HG03439 (cell line): ENCODE measurements at regions not wholly inside any gene's neighbourhood (a gene's known extent, or its start where the extent isn't known, plus 50 kb on each side); places are given as distances from the start of the nearest gene placed in this dataset.
A peak's percentile ranks its signal among the peaks of the same experiment; 100 is the strongest.
"Not testable (repeated sequence)": the region's sequence is repeated elsewhere in the genome, so short reads cannot be mapped to it uniquely, and the experiment has no call there.

Experiments
- ATAC-seq: cut with Tn5 transposase; IDR thresholded peaks from one replicate; pipeline ENCODE4 v1.9.1; 2021; ENCODE audit warnings: mild to moderate bottlenecking, moderate library complexity; ENCODE audit not compliant: unreplicated experiment

GRCh38 chr12:92406404-92407070, 260.9 kb upstream of the BTG1 start:
- not testable (repeated sequence) for ATAC-seq

- not testable (repeated sequence) for ATAC-seq
These were observed 260.2 kb upstream of the BTG1 start for GRCh38 chr12:92405801-92406251.

DNA sequence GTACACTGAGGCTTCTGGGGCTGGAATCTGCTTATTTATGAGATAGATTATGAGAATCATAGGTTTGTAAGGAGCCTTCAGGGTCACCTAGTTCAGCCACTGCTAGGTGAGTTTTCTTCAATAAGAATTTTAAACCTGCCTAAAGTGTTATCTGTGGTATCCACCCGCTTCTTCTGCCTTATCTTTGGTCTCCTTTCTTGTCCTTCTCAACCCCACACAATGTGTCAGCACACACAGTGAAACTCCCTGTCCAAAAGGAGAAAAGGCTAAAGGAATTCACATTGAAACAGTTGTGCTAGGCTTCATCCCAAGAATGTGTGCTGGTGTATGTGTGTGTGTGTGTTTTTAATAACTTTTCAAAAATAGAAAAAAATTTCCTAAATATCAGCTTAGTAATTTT, 259.3 kb upstream of the BTG1 start:
- no peak for ATAC-seq

DNA sequence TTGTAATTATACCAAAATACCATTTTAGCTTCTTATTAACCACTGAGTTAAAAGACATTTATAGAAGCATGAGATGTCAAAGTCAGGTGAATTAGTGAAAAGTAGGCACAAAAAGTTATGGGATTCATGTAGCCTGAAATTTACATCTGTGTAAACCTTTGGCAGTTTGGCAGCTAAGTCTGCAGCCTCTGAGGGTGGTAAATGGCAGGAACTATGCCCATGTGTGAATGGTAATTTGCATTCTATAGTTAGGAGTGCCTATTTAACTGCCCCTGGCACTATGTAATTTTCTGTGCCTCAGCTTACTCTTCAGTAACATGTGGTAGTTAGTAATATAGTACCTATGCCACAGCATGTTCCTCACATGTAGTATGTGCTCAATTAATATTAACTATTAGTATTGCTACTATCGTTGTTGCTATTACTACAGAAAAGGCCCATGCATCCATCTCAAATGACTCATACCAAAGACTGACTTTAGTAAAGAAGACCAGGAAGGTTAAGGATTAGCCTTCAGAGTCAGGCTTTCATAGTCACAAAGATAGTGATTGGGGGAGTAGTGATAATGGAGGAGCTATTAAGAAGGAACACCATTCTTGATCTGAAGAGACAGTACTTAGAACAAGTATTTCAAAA, 258.7 kb upstream of the BTG1 start:
- ATAC-seq: peak; percentile 5

- ATAC-seq: peak; percentile 90
These were observed 257.8 kb upstream of the BTG1 start for GRCh38 chr12:92403210-92404175.

DNA sequence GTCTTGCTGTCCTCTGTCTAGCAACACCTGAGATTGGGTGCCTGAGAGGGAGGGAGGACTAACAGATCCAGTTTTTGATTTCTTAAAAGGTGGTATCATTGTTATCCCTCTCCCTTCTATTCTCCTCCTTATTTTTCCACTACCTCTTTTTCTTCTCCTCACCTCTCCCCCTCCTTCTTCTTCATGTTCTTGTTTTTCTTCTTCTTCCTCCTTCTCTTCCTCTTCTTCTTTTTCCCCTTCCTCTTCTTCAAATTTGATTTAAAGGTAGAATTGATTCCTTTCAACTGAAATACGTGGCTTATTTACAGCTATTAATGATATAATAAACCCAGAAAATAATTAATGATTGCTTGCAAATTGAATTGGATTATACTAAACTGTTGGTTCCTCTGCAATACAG, 256.8 kb upstream of the BTG1 start:
- no peak for ATAC-seq

DNA sequence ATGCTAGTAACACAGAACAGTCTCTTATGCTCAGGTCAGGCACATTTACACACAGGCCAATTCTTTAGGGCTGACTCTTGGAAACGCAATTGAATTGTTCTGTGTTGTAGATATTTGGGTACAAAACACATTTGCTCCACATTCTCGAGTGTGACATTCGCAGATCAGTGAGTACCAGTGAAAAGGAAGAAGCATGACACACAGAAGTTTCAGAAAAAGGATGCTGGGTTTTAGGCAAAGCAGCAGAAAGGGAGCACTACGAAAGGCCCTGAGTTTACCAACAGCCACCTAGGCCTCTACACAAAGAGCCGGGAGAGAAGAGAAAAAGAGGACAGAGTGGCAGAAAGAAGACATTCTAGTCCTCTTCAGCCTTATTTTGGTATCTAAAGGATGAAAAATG, 254.4 kb upstream of the BTG1 start:
- ATAC-seq: no peak

GRCh38 chr12:92398565-92399309, 253.1 kb upstream of the BTG1 start:
- ATAC-seq: no peak

DNA sequence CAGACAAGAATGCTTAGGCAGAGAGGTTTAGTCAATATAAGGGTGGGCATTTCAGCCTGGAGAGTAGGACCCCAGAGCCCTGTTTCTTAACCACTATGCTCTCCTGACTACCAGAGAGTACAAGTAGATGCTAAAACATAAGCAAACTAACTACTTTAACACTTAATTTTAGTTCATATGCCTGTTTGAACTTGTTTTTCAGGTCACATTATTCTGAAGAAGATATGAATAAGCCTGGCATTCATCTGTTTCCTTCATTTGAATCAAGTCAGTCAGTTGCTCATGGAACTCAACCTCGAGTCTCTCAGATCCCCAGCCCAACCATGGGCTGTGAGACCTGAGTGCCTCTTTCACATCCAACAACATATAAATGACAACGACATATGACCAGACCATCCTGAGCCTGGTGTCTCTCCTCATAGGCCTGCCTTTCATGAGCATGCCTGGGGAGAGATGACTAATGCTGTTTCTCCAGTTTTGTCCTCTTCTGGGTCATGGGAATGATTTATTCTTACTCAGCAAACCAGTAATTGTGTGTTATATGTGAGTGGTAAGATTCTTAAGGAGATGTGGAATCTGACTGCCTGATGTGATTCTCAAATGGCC, 251.1 kb upstream of the BTG1 start:
- ATAC-seq: no peak

DNA sequence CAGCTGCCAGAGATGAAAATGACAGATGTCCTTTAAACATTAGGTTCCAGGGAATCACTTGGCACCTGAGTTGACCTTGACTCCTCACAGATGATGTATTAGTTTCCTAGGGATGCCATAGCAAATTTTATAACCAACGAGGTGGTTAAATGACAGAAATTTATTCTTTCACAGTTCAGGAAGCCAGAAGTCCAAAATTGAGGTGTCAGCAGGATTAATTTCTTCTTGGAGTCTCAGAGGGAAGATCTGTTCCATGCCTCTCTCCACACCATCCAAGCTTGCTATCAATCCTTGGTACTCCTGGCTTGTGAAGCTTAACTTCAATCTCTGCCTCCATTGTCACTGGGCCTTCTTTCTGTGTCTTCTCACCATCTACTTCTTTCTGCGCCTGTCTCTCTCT, 249.7 kb upstream of the BTG1 start:
- no peak for ATAC-seq

DNA sequence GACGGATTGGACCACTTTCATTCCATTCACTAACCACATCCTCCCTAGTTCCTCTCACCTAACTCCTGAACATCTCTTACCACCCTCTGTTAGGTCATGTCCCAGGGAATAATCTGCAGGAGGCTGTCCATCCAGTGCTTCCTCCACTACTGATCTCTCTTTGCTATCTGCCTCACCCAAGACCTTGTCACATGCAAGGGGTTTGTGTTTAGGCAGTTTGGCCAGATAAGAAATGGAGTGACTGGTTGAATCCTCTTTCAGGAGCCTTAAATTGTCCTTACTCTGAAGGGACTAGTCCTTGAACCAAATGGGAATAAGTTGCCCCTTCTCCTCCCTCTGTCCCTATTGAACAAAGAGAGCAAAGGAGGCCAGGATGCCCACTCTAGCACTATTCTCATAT, 249.2 kb upstream of the BTG1 start:
- ATAC-seq: no peak

DNA sequence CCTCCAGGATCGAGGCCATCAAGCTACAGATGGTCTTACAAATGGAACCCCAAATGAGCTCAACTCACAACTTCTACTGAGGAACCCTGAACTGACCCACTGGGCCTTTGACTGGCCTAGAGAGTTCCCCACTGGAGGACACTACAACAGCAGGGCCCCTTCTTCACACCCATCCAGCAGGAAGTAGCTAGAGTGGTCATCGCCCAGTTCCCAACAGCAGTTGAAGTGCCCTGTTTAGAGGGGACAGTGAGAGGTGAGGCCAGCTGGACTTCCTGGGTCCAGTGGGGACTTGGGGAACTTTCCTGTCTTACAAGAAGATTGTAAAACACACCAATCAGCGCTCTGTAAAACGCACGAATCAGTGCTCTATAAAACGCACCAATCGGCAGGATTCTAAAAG, 247.9 kb upstream of the BTG1 start:
- ATAC-seq: no peak

- not testable (repeated sequence) for ATAC-seq
These were observed 246.1 kb upstream of the BTG1 start for GRCh38 chr12:92391726-92392125.

DNA sequence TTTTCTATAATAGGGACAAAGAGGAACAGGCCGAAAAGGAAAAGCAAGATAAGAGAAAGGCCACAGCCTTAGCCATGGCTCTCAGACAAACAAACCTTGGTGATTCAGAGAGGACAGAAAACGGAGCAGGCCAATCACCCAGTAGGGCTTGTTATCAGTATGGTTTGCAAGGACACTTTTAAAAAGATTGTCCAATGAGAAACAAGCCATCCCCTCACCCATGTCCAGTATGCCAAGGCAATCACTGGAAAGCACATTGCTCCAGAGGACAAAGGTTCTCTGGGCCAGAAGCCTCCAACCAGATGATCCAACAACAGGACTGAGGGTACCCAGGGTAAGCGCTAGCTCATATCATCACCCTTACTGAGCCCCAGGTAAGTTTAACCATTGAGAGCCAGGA, 243.8 kb upstream of the BTG1 start:
- ATAC-seq: no peak

DNA sequence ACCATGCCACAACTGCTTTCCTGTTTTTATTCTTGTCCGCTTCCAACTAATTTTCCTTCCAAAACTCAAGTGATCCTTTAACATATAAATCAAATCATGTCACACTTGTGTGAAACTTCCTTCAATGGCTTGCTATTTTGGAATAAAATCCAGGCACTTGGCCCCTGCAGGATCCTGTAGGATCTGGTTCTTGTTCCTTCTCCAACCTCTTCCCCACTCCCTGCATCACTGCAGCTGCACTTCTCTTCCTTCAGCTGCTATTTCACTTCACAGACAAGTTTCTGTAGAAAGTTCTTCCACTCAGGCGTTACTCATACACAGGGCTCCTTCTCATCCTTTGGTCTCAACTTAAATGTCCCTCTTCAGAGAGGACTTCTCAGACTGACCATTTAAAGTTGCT, 239.7 kb upstream of the BTG1 start:
- no peak for ATAC-seq

DNA sequence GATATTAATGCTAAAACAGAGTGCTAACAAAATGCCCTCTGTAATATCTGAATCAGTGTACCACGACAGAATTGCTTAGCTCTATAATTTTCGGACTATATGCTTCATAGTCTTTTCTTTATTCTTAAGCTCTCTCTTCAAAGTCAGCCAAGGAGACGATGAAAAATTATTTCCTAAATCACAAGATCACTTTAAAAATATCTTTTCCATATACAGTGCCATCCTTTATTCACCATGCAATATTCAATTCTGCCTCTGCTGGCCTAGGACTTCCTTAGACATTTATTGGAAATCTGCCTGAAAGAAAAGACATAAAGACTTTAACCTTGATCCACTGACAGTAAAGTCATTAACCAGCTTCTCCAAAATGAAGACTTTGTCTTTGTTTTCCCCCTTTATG, 238.9 kb upstream of the BTG1 start:
- no peak for ATAC-seq

DNA sequence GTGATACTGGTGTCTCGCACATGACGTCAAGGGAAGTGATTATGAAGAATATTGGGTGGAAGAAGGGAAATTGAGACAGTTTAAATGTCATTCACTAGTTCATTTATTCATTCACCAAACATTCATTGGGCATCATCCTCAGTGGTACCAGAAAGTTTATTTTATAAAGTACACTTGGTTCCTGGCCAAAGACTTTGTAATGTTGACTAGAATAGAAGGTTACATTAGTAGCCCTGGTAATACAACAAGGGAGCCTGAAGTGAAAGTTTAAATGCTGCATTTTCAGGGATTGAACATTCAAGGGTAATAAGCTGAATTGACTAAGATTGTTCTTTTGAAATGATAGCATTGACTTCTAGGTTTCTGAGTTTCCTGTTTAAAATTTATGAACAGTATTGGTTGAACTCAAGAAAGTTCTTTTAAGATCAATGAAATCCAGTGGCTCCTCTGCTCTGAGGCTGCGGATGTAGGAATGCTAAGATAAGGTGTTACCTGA, 236.8 kb upstream of the BTG1 start:
- no peak for ATAC-seq

DNA sequence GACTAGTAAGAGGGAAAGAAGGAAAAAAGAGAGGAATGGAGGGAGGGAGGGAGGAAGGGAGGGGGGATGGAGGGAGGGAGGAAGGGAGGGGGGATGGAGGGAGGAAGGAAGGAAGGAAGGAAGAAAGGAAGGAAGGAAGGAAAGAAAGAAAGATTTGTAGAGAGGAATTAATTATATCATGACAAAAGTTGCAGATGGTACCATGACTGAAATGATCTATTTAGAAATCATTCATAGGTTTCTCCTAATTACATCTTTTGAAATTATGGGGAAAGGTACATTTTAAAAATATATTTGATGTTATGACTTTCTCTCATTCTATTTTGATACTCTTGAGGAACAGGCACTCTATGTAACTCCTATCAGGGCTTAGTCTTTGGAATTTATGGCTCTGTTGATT, 236.2 kb upstream of the BTG1 start:
- no peak for ATAC-seq

DNA sequence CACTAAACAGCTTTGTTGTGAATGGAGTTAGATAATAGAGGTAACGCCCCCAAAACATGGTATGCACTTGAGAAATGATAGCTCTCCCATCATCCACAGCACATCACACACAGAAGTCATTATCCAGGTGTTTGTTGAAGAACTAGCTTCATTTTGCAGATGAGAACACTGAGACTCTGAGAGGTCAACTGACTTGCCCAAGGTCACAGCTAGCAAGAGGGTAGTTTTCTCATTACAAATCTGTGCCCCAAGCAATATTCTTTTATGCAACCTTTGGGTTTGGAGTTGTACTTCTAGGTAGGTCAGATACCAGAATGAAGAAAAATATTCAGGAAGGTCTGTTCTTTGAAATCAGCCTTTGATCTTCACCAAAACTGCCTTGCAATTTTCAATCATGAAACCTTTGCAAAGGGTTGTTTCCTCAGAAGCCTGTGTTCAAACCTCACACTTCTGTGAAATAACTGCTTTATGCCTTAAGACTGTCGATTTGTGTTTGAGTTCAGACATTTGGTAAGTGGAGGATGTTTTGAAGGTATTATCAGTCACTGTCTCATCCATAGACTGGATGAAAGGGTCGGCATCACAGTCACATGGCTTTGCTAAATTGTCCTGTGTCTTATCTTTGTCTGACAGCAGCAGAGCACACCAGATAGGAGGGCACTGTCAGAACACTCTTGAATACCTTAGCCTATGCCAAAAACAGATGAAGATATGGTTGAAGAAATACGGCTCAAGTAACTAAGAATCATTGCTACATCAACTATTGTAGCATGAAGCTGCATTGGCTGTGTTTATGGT, 233.2 kb upstream of the BTG1 start:
- no peak for ATAC-seq

- not testable (repeated sequence) for ATAC-seq
These were observed 229.9 kb upstream of the BTG1 start for GRCh38 chr12:92375504-92375903.
